A549 (cell line): ENCODE measurements at regions not wholly inside any gene's neighbourhood (a gene's known extent, or its start where the extent isn't known, plus 50 kb on each side); places are given as distances from the start of the nearest gene placed in this dataset.

Experiments
- ATAC-seq, 2 experiments: fragments of 200-7000 bp in 1 of 2; fragments of >200 bp in 1 of 2; cut with Nextera tagmentation in 1 of 2; cut with Tn5 transposase in 1 of 2; 3 replicates each; pipeline versions ENCODE4 v1.8.0 to v1.9.1; 2018 to 2020; ENCODE audit warnings: mild to moderate bottlenecking in 1 of 2, moderate library complexity in 1 of 2
- CTCF ChIA-PET: fragments of 300-600 bp; sonication (Branson Sonifier 250); formaldehyde crosslinking; extraction: SDS; loops from one replicate; lab custom pipeline; 2021; ENCODE audit warnings: antibody characterized with exemption, inconsistent platforms; lab: Yijun Ruan, JAX
- POLR2A ChIA-PET: fragments of 350-600 bp; formaldehyde crosslinking; extraction: SDS; loops from one replicate; lab custom pipeline; 2021; ENCODE audit warnings: antibody characterized with exemption, inconsistent platforms; lab: Yijun Ruan, JAX
- DNase-seq, 2 experiments: peaks; one replicate each; pipeline versions ENCODE4 v3.0.0 to v3.0.0-alpha.2; 2011 to 2016; ENCODE audit warnings: low read depth in 1 of 2, low spot score in 1 of 2
- FAIRE-seq: peaks from 2 replicates; lab custom pipeline; 2011; peaks lifted over from hg19 to GRCh38; lab: Jason Lieb, UNC
- H3K27ac ChIP-seq, 2 experiments: fragments of >200 bp; sonication (Bioruptor Twin); formaldehyde crosslinking; 3 replicates each; pipeline ENCODE4 v1.5.1; 2016 to 2017
- H3K4me1 ChIP-seq: fragments of >200 bp; sonication (Bioruptor Twin); formaldehyde crosslinking; 3 replicates; pipeline ENCODE4 v1.6.1; 2016
- H3K4me2 ChIP-seq: fragments of >200 bp; sonication (Bioruptor Twin); formaldehyde crosslinking; 3 replicates; pipeline ENCODE4 v1.6.1; 2016
- H3K4me3 ChIP-seq: fragments of >200 bp; sonication (Bioruptor Twin); formaldehyde crosslinking; 3 replicates; pipeline ENCODE4 v1.5.1; 2016
- H3K9me3 ChIP-seq: fragments of >200 bp; sonication (Bioruptor Twin); formaldehyde crosslinking; 3 replicates; pipeline ENCODE4 v1.6.1; 2016
- ATOH8 ChIP-seq: fragments of 250-450 bp; sonication (Bioruptor Pico); IDR thresholded peaks from 2 replicates; pipeline ENCODE4 v1.5.0; 2020; ENCODE audit warnings: low read depth, mild to moderate bottlenecking, moderate library complexity
- BCL3 ChIP-seq: fragments of >200 bp; sonication (Bioruptor Twin); formaldehyde crosslinking; IDR thresholded peaks from 3 replicates; pipeline ENCODE4 v1.6.1; 2016
- CBX2 ChIP-seq: fragments of 200-600 bp; sonication (generic); IDR thresholded peaks from 2 replicates; pipeline ENCODE4 v1.6.1; 2016; ENCODE audit warnings: low read depth, mild to moderate bottlenecking, borderline replicate concordance
- CEBPB ChIP-seq, 2 experiments: fragments of >200 bp in 1 of 2; sonication (Bioruptor Twin) in 1 of 2; formaldehyde crosslinking in 1 of 2; IDR thresholded peaks; 2 replicates each; pipeline ENCODE4 v1.6.1; 2012 to 2016
- E2F6 ChIP-seq: IDR thresholded peaks from 2 replicates; pipeline ENCODE4 v1.6.1; 2012; ENCODE audit warnings: low read depth, borderline replicate concordance
- EP300 ChIP-seq, 2 experiments: fragments of >200 bp; sonication (Bioruptor Twin); formaldehyde crosslinking; IDR thresholded peaks; 2 replicates in 1 of 2; 3 replicates in 1 of 2; pipeline ENCODE4 v1.6.1; 2016 to 2017
- ESRRA ChIP-seq: fragments of 150-350 bp; IDR thresholded peaks from 2 replicates; pipeline ENCODE4 v1.6.1; 2014; ENCODE audit warnings: mild to moderate bottlenecking, low read length, borderline replicate concordance
- FOSL2 ChIP-seq, 2 experiments: fragments of 450-650 bp in 1 of 2; fragments of >200 bp in 1 of 2; sonication (Bioruptor Twin) in 1 of 2; formaldehyde crosslinking; IDR thresholded peaks; 2 replicates each; pipeline versions ENCODE4 v1.5.0 to v1.6.1; 2016 to 2020; ENCODE audit warnings: mild to moderate bottlenecking in 1 of 2, moderate library complexity in 1 of 2
- FOXS1 ChIP-seq: fragments of 250-450 bp; sonication (Bioruptor Pico); IDR thresholded peaks from 2 replicates; pipeline ENCODE4 v1.5.0; 2020; ENCODE audit warnings: mild to moderate bottlenecking, moderate library complexity
- HOXB13 ChIP-seq: fragments of 250-450 bp; sonication (Bioruptor Pico); IDR thresholded peaks from 2 replicates; pipeline ENCODE4 v1.5.0; 2020; ENCODE audit warnings: low read depth, mild to moderate bottlenecking, moderate library complexity
- HOXB5 ChIP-seq: fragments of 250-450 bp; sonication (Bioruptor Pico); IDR thresholded peaks from 2 replicates; pipeline ENCODE4 v1.5.0; 2020; ENCODE audit warnings: mild to moderate bottlenecking, moderate library complexity
- JUNB ChIP-seq: fragments of >200 bp; sonication (Bioruptor Twin); formaldehyde crosslinking; IDR thresholded peaks from 2 replicates; pipeline ENCODE4 v1.6.1; 2016
- KDM5A ChIP-seq: fragments of 200-600 bp; sonication (generic); IDR thresholded peaks from 2 replicates; pipeline ENCODE4 v1.6.1; 2016; ENCODE audit warnings: antibody characterized with exemption, mild to moderate bottlenecking
- MAFK ChIP-seq: fragments of 450-650 bp; IDR thresholded peaks from 2 replicates; pipeline ENCODE4 v1.6.1; 2014; ENCODE audit not compliant: partially characterized antibody
- MAZ ChIP-seq: fragments of 150-350 bp; IDR thresholded peaks from 2 replicates; pipeline ENCODE4 v1.6.1; 2014; ENCODE audit warnings: antibody characterized with exemption, low read depth, low read length, borderline replicate concordance
- NPAS2 ChIP-seq: fragments of 250-450 bp; sonication (Bioruptor Pico); IDR thresholded peaks from 2 replicates; pipeline ENCODE4 v1.8.0; 2022; ENCODE audit warnings: mild to moderate bottlenecking, moderate library complexity, borderline replicate concordance
- NR3C1 ChIP-seq: fragments of >200 bp; sonication (Bioruptor Twin); formaldehyde crosslinking; IDR thresholded peaks from 3 replicates; pipeline ENCODE4 v1.6.1; 2017
- PHF8 ChIP-seq: fragments of 200-600 bp; sonication (generic); IDR thresholded peaks from 2 replicates; pipeline ENCODE4 v1.6.1; 2016; ENCODE audit warnings: low read depth, mild to moderate bottlenecking, antibody characterized with exemption, moderate library complexity, borderline replicate concordance
- POLR2A ChIP-seq: IDR thresholded peaks from 2 replicates; pipeline ENCODE4 v1.6.1; 2012; ENCODE audit warnings: mild to moderate bottlenecking, low read length
- RAD21 ChIP-seq, 2 experiments: fragments of >200 bp in 1 of 2; sonication (Bioruptor Twin) in 1 of 2; formaldehyde crosslinking in 1 of 2; IDR thresholded peaks in 1 of 2; conservative IDR thresholded peaks in 1 of 2; 2 replicates in 1 of 2; 3 replicates in 1 of 2; pipeline ENCODE4 v1.6.1; 2012 to 2018; ENCODE audit warnings: inconsistent platforms in 1 of 2
- REST ChIP-seq: fragments of 200-600 bp; sonication (generic); IDR thresholded peaks from 2 replicates; pipeline ENCODE4 v1.6.1; 2016; ENCODE audit warnings: antibody characterized with exemption, mild to moderate bottlenecking, moderate library complexity
- RFX5 ChIP-seq: fragments of 450-650 bp; IDR thresholded peaks from 2 replicates; pipeline ENCODE4 v1.7.1; 2014; ENCODE audit warnings: antibody characterized with exemption, mild to moderate bottlenecking, moderate library complexity
- RNF2 ChIP-seq: fragments of 200-600 bp; sonication (generic); IDR thresholded peaks from 2 replicates; pipeline ENCODE4 v1.6.1; 2016; ENCODE audit warnings: low read depth, mild to moderate bottlenecking, antibody characterized with exemption, moderate library complexity, borderline replicate concordance
- SMC3 ChIP-seq: fragments of >200 bp; sonication (Bioruptor Twin); formaldehyde crosslinking; IDR thresholded peaks from 3 replicates; pipeline ENCODE4 v1.6.1; 2018; ENCODE audit warnings: inconsistent platforms
- TFCP2L1 ChIP-seq: fragments of 250-450 bp; sonication (Bioruptor Pico); IDR thresholded peaks from 2 replicates; pipeline ENCODE4 v1.5.0; 2021; ENCODE audit warnings: mild to moderate bottlenecking
- TP53 ChIP-seq: fragments of 250-450 bp; sonication (Bioruptor Pico); IDR thresholded peaks from 2 replicates; pipeline ENCODE4 v1.5.0; 2021; ENCODE audit warnings: mild to moderate bottlenecking, moderate library complexity
- ZC3H11A ChIP-seq: fragments of 450-650 bp; IDR thresholded peaks from 2 replicates; pipeline ENCODE4 v1.6.1; 2014; ENCODE audit warnings: antibody characterized with exemption, mild to moderate bottlenecking
- ZNF302 ChIP-seq: fragments of 250-450 bp; sonication (Bioruptor Pico); IDR thresholded peaks from 2 replicates; pipeline ENCODE4 v1.9.0; 2021; ENCODE audit warnings: inconsistent platforms, mild to moderate bottlenecking, moderate library complexity
- WGBS: methylation state at CpG from one replicate; pipeline ENCODE4 v1.1.6; 2017; ENCODE audit errors: missing lambda C conversion rate; 5-methylcytosine and 5-hydroxymethylcytosine counted together
- TF ChIP-seq, protein P1 (sequence below): fragments of >200 bp; sonication (Bioruptor Twin); formaldehyde crosslinking; IDR thresholded peaks from 2 replicates; pipeline ENCODE4 v1.6.1; 2016
- TF ChIP-seq, protein P2 (sequence below): fragments of 450-650 bp; IDR thresholded peaks from 2 replicates; pipeline ENCODE4 v1.6.1; 2014; ENCODE audit warnings: antibody characterized with exemption

DNA sequence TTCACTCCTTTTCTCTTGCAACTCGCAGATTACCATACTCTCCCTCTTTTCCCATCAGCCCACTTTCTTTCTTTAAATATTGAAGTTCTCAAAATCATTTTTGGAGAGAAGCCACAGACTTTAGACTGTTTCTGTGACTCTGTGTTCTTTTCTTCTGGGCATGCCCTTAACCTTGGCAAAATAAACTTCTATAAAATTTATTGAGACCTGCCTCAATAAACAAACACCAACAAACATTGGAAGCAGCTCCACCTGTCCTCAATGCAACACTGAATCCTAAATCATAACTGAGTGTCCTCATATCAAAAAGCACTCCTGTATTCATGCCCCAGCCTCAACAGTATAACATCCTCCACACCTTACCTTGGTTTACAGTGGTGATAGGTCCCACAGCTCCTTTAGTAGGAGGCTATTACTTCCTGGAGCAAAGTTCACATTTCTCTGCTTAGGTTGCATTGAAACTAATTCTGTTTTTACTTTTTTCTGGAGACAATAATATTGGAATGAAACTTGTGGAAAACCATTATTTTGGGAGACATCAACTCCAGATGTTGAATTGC, 320.0 kb upstream of the LRRC4C start:
- FAIRE-seq = no peak
- H3K4me1 ChIP-seq = no peaks in the 10 kb centered on the region
- CTCF ChIA-PET = no interaction called here
- WGBS = 2% methylated on average over 1 of the region's 1 CpG
- H3K4me3 ChIP-seq = no peak overlapping the region
- no peak overlapping the region for H3K4me2 ChIP-seq
- POLR2A ChIA-PET = no interaction called here
- ATAC-seq = no peak
- no peak for DNase-seq
- no peak overlapping the region for H3K27ac ChIP-seq
- TF ChIP-seq MAFK (no peak), ZNF302 (no peak), HOXB13 (CRISPR knock-in tag) (no peak), FOXS1 (CRISPR knock-in tag) (no peak), EP300 (IDR thresholded peaks at IDR 0.05) (no peak), MAZ (no peak), TFCP2L1 (no peak), PHF8 (no peak), ZC3H11A (no peak), RNF2 (no peak), CBX2 (no peak), CEBPB (IDR thresholded peaks at IDR 0.05) (no peak), ESRRA (no peak), NR3C1 (no peak), E2F6 (no peak), ATOH8 (CRISPR knock-in tag) (no peak), RAD21 (conservative IDR thresholded peaks at IDR 0.05 in 1 of 2, IDR thresholded peaks at IDR 0.05 in 1 of 2) (no peak)
- TF ChIP-seq, protein P1, sequence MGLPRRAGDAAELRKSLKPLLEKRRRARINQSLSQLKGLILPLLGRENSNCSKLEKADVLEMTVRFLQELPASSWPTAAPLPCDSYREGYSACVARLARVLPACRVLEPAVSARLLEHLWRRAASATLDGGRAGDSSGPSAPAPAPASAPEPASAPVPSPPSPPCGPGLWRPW = no peak
- TF ChIP-seq, all 56 proteins: peak for 0
- H3K9me3 ChIP-seq = no peaks in the 10 kb centered on the region

DNA sequence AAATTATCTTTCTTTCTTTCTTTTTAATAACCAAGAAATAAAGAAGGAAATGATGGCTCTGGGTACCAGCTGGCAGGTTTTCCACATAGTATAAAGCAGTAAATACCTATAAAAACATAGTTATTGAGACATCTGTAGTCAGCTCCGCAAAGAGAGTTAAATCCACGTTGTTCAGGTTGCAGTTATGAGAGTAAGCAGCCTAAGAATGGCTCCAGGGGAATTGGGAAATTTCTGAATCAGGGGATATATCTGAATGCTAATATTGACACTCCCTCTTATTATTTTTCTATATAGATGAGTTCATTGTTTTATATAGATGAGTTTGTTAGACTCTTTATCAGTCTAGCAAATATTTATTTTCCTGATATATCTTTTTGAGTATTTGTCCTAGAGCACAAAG, 322.0 kb upstream of the LRRC4C start:
- ChIA-PET CTCF (no interaction called here), POLR2A (no interaction called here)
- Histone ChIP-seq H3K4me3 (no peak overlapping the region), H3K9me3 (no peaks in the 10 kb centered on the region), H3K4me2 (no peak overlapping the region), H3K4me1 (no peaks in the 10 kb centered on the region), H3K27ac (no peak overlapping the region)
- WGBS = 0% methylated on average over 2 of the region's 2 CpGs
- FAIRE-seq (no peak), ATAC-seq (no peak), DNase-seq (no peak)
- no peak for TF ChIP-seq RNF2
- no peak for TF ChIP-seq HOXB5 (CRISPR knock-in tag)
- TF ChIP-seq NPAS2 (CRISPR knock-in tag) = no peak
- TF ChIP-seq, protein P2, sequence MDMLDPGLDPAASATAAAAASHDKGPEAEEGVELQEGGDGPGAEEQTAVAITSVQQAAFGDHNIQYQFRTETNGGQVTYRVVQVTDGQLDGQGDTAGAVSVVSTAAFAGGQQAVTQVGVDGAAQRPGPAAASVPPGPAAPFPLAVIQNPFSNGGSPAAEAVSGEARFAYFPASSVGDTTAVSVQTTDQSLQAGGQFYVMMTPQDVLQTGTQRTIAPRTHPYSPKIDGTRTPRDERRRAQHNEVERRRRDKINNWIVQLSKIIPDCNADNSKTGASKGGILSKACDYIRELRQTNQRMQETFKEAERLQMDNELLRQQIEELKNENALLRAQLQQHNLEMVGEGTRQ = no peak
- TF ChIP-seq ZC3H11A = no peak
- TF ChIP-seq REST = no peak
- TF ChIP-seq POLR2A = no peak
- no peak for TF ChIP-seq RAD21 (conservative IDR thresholded peaks at IDR 0.05 in 1 of 2, IDR thresholded peaks at IDR 0.05 in 1 of 2)
- no peak for TF ChIP-seq BCL3
- TF ChIP-seq RFX5 = no peak
- TF ChIP-seq TP53 (CRISPR knock-in tag) = no peak
- TF ChIP-seq FOSL2 (IDR thresholded peaks at IDR 0.05) = no peak
- no peak for TF ChIP-seq FOSL2 (CRISPR knock-in tag; IDR thresholded peaks at IDR 0.05)
- TF ChIP-seq KDM5A = no peak
- TF ChIP-seq JUNB = no peak
- TF ChIP-seq SMC3 = no peak
